CD14-positive monocyte (primary cell): ENCODE measurements at regions not wholly inside any gene's neighbourhood (a gene's known extent, or its start where the extent isn't known, plus 50 kb on each side); places are given as distances from the start of the nearest gene placed in this dataset.

ENCODE experiments used
- DNase-seq, 3 donors: peaks; one replicate each; pipeline ENCODE4 v3.0.0-alpha.2; 2011 to 2022
- H2AFZ ChIP-seq: 2 replicates; pipeline ENCODE4 v1.6.0; 2012; ENCODE audit warnings: mild to moderate bottlenecking, low read depth, low read length, inconsistent platforms; ENCODE audit not compliant: insufficient read depth, poor library complexity, severe bottlenecking
- H3K27ac ChIP-seq, 2 donors: 1 replicate in 1 of 2; 2 replicates in 1 of 2; pipeline ENCODE4 v1.5.1; 2012 to 2013; ENCODE audit warnings: low read length in 2 of 2, control low read depth in 1 of 2, inconsistent platforms in 1 of 2, low read depth in 1 of 2, mild to moderate bottlenecking in 1 of 2
- H3K27me3 ChIP-seq, 2 donors: one replicate each; pipeline versions ENCODE4 v1.6.0 to v1.6.1; 2011 to 2013; ENCODE audit warnings: low read length in 2 of 2; ENCODE audit not compliant: control insufficient read depth in 2 of 2, insufficient read depth in 2 of 2
- H3K36me3 ChIP-seq, 2 donors: replicated peaks in 1 of 2; 1 replicate in 1 of 2; 2 replicates in 1 of 2; pipeline versions ENCODE4 v1.5.1 to v1.6.1; 2012 to 2013; ENCODE audit warnings: low read length in 2 of 2, control low read depth in 1 of 2, inconsistent platforms in 1 of 2, mild to moderate bottlenecking in 1 of 2; ENCODE audit not compliant: insufficient read depth in 2 of 2, control insufficient read depth in 1 of 2
- H3K4me1 ChIP-seq, 2 donors: 1 replicate in 1 of 2; 2 replicates in 1 of 2; pipeline versions ENCODE4 v1.5.1 to v1.6.1; 2012 to 2013; ENCODE audit warnings: low read length in 2 of 2, control low read depth in 1 of 2, inconsistent platforms in 1 of 2, mild to moderate bottlenecking in 1 of 2, moderate library complexity in 1 of 2; ENCODE audit not compliant: insufficient read depth in 2 of 2, control insufficient read depth in 1 of 2
- H3K4me2 ChIP-seq: replicated peaks from 2 replicates; pipeline ENCODE3; 2012; ENCODE audit warnings: low read length, moderate library complexity, mild to moderate bottlenecking; ENCODE audit not compliant: poor library complexity, severe bottlenecking; ENCODE audit errors: extremely low read depth
- H3K4me3 ChIP-seq, 3 experiments: fragments of 200-600 bp in 1 of 3; sonication (generic) in 1 of 3; replicated peaks in 1 of 3; 1 replicate in 2 of 3; 2 replicates in 1 of 3; pipeline ENCODE4 v1.5.1; 2011 to 2013; ENCODE audit warnings: low read length in 3 of 3, mild to moderate bottlenecking in 3 of 3, control low read depth in 2 of 3, low read depth in 2 of 3, inconsistent platforms in 1 of 3, moderate library complexity in 1 of 3
- H3K79me2 ChIP-seq: 2 replicates; pipeline ENCODE4 v1.6.0; 2012; ENCODE audit warnings: mild to moderate bottlenecking, control low read depth, inconsistent platforms, low read length, moderate library complexity; ENCODE audit not compliant: insufficient read depth
- H3K9ac ChIP-seq: 2 replicates; pipeline ENCODE4 v1.6.0; 2017; ENCODE audit warnings: low read length, mild to moderate bottlenecking; ENCODE audit not compliant: insufficient read depth, poor library complexity, severe bottlenecking
- H3K9me3 ChIP-seq, 2 donors: replicated peaks in 1 of 2; 1 replicate in 1 of 2; 2 replicates in 1 of 2; pipeline versions ENCODE4 v1.5.1 to v1.6.1; 2012 to 2013; ENCODE audit warnings: low read length in 2 of 2, control low read depth in 1 of 2; ENCODE audit not compliant: control insufficient read depth in 1 of 2, insufficient read depth in 1 of 2
- H4K20me1 ChIP-seq: 2 replicates; pipeline ENCODE4 v1.6.0; 2012; ENCODE audit warnings: mild to moderate bottlenecking, low read length, control low read depth, moderate library complexity; ENCODE audit not compliant: insufficient read depth
- H3K27ac Mint-ChIP-seq, 7 donors: one replicate each; pipeline ENCODE4 v1.8.0; 2020; ENCODE audit warnings: mild to moderate bottlenecking in 7 of 7, mixed read lengths in 7 of 7, moderate library complexity in 6 of 7, inconsistent platforms in 2 of 7
- H3K27me3 Mint-ChIP-seq, 3 donors: one replicate each; pipeline ENCODE4 v1.8.0; 2021 to 2022; ENCODE audit warnings: low read depth in 3 of 3, mild to moderate bottlenecking in 3 of 3, mixed read lengths in 3 of 3, moderate library complexity in 3 of 3, inconsistent platforms in 1 of 3
- H3K36me3 Mint-ChIP-seq, 2 donors: one replicate each; pipeline ENCODE4 v1.8.0; 2020; ENCODE audit warnings: mixed read lengths in 2 of 2, inconsistent platforms in 1 of 2, mild to moderate bottlenecking in 1 of 2
- H3K4me1 Mint-ChIP-seq: one replicate; pipeline ENCODE4 v1.8.0; 2020; ENCODE audit warnings: mild to moderate bottlenecking, mixed read lengths
- H3K4me3 Mint-ChIP-seq, 2 donors: one replicate each; pipeline ENCODE4 v1.8.0; 2020; ENCODE audit warnings: mild to moderate bottlenecking in 2 of 2, mixed read lengths in 2 of 2, moderate library complexity in 1 of 2
- H3K9me3 Mint-ChIP-seq, 7 donors: one replicate each; pipeline ENCODE4 v1.8.0; 2020 to 2022; ENCODE audit warnings: mixed read lengths in 7 of 7, mild to moderate bottlenecking in 6 of 7, moderate library complexity in 6 of 7, inconsistent platforms in 2 of 7
- CTCF ChIP-seq: fragments of 200-600 bp; IDR thresholded peaks from one replicate; pipeline ENCODE4 v1.8.0; 2022; ENCODE audit warnings: antibody characterized with exemption, mild to moderate bottlenecking
- WGBS: methylation state at CpG from one replicate; pipeline ENCODE4 v1.1.5; 2013; ENCODE audit warnings: missing lambda C conversion rate; ENCODE audit not compliant: insufficient coverage; 5-methylcytosine and 5-hydroxymethylcytosine counted together
- intact Hi-C, 2 donors: fragments of 100-400 bp; cut with micrococcal nuclease; formaldehyde crosslinking; loops; one replicate each; pipeline versions ENCODE4 v1.15.0 to v1.15.1; 2023

- H3K27me3 Mint-ChIP-seq = no peaks in the 10 kb centered on the region
- Histone ChIP-seq H4K20me1 (no peaks in the 10 kb centered on the region), H3K9ac (no peak overlapping the region), H3K27me3 (no peaks in the 10 kb centered on the region), H3K36me3 (no peaks in the 10 kb centered on the region), H2AFZ (no peak overlapping the region), H3K4me3 (no peak overlapping the region), H3K27ac (no peak overlapping the region), H3K9me3 (no peaks in the 10 kb centered on the region), H3K79me2 (no peaks in the 10 kb centered on the region), H3K4me2 (no peak overlapping the region), H3K4me1 (no peaks in the 10 kb centered on the region)
- intact Hi-C loops = no loop called here
- DNase-seq = no peak
- TF ChIP-seq CTCF = no peak
- no peaks in the 10 kb centered on the region for H3K36me3 Mint-ChIP-seq
- H3K4me3 Mint-ChIP-seq = no peak overlapping the region
- peaks cover 0 to 9% (median 0%) of the 10 kb centered on the region in 7 donors for H3K9me3 Mint-ChIP-seq
- H3K27ac Mint-ChIP-seq = no peak overlapping the region
- no CpG with 5 or more reads among the region's 1 CpG for WGBS
- no peaks in the 10 kb centered on the region for H3K4me1 Mint-ChIP-seq
Observed at GRCh38 chr3:86245360-86245759, 745.6 kb downstream of the VGLL3 start.

- no peaks in the 10 kb centered on the region for H3K79me2 ChIP-seq
- no peak overlapping the region for H3K27ac Mint-ChIP-seq
- H3K36me3 ChIP-seq = no peaks in the 10 kb centered on the region
- H3K9me3 Mint-ChIP-seq = peaks cover 0 to 9% (median 0%) of the 10 kb centered on the region in 7 donors
- no peaks in the 10 kb centered on the region for H3K36me3 Mint-ChIP-seq
- H3K27me3 Mint-ChIP-seq = no peaks in the 10 kb centered on the region
- H3K9me3 ChIP-seq = no peaks in the 10 kb centered on the region
- TF ChIP-seq CTCF = no peak
- H3K4me1 ChIP-seq = no peaks in the 10 kb centered on the region
- H2AFZ ChIP-seq = no peak overlapping the region
- H3K27ac ChIP-seq = no peak overlapping the region
- no peak overlapping the region for H3K9ac ChIP-seq
- no peak overlapping the region for H3K4me2 ChIP-seq
- no peaks in the 10 kb centered on the region for H4K20me1 ChIP-seq
- no peaks in the 10 kb centered on the region for H3K27me3 ChIP-seq
- no peak overlapping the region for H3K4me3 ChIP-seq
- 67% methylated on average over 1 of the region's 3 CpGs for WGBS
- H3K4me3 Mint-ChIP-seq = no peak overlapping the region
- DNase-seq = no peak
- intact Hi-C loops = no loop called here
- no peaks in the 10 kb centered on the region for H3K4me1 Mint-ChIP-seq
Observed at GRCh38 chr3:86244905-86245304, 746.0 kb downstream of the VGLL3 start.
